GM21381 (cell line): ENCODE measurements at regions not wholly inside any gene's neighbourhood (a gene's known extent, or its start where the extent isn't known, plus 50 kb on each side); places are given as distances from the start of the nearest gene placed in this dataset.
"Not testable (repeated sequence)": the region's sequence is repeated elsewhere in the genome, so short reads cannot be mapped to it uniquely, and the experiment has no call there.

Experiments used
- ATAC-seq: cut with Tn5 transposase; IDR thresholded peaks from one replicate; pipeline ENCODE4 v1.9.1; 2021; ENCODE audit warnings: mild to moderate bottlenecking, moderate library complexity; ENCODE audit not compliant: unreplicated experiment

DNA sequence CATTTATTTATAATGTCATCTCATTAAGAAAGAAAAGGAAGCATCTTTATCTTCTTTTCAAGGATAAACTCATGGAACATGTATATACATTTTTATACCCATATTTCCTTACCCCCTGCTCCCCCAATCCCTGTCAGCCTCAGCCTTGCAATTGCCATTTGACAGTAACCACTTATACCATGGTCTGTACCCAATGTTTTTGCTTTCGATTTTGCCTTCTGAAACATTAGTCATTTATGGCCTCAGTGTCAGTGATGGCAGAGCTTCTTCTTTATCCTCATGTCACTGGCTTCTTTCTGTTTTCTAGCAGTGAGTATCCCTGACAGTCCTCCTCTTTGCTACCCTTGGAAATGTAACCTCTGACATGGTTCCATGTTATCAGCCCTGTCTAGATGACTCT is 228.4 kb downstream of the SPRY1 start:
- ATAC-seq, result no peak

DNA sequence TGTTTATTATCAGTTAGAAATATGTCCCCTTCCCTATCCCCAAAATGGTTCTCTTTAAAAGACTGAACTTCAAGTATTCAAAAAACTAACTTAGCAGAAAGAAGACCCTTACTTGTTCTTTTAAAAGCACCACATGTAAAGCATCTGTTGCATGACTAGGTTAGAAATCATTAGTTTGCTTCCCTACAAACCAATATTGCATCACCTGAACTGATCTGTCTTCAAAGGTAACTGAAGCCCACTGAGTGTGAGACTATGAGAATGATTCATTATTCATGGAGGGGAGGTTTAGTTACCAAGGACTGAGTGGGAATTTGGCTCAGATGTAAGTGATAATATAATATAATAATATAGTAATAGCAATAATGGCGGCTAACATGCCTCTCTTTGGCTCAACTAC is 231.7 kb downstream of the SPRY1 start:
- ATAC-seq, result no peak

DNA sequence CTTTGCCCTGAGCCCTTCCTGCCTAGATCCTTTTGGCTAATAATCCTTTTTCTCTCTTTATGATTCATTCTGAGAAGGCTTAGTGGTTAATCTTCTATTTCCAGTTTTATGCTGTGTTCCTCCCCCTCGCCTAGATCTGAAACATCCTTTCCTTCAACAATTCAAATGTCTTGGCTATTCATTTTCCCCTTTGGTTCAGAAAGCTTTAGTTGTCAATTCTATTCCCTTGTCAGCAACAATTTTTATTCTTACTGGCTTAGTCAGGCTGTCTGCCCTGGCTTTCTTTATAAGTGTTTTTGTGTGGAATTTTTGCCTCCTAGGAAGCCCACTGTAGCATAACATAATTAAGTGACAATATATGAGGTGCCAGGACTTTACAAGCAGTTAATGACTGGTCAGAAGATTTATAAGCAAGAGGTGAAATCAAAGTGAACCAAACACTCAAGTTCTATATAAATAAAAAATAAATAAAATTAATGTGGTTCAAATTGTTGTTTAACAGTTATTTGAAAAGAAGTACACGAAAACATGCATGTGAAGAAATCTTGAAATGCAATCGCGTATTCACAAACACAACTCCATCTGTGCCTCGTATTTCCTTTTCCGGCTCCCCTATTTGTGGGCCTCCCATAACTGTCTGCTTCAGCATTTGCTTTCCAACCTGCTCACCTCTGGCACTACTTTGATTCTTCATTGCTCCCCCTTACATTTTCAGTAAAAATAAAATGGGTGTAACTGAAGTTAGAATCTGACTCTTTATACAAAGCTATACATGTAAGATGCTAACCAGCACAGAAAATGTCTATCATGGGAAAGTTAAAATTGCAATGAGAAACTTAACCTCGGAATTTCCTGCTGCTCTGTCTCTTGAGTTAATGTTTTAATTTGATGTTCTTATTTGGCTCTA is 235.4 kb downstream of the SPRY1 start:
- ATAC-seq, result no peak

DNA sequence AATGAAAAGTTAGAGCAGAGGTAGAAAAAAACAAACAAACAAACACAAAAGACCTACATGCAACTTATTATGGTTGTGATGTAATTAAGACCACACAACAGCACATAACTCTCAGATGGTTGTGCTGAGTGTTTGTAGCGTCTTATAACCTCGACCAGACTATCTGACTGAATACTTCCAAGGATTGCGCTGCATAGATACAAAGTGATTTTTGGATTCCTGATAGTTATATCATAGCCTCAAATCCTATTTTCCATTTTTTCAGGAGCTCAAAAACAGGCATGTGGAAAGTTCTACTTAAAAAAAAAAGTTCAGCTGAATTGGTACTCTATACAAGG is 236.1 kb downstream of the SPRY1 start:
- no peak for ATAC-seq

DNA sequence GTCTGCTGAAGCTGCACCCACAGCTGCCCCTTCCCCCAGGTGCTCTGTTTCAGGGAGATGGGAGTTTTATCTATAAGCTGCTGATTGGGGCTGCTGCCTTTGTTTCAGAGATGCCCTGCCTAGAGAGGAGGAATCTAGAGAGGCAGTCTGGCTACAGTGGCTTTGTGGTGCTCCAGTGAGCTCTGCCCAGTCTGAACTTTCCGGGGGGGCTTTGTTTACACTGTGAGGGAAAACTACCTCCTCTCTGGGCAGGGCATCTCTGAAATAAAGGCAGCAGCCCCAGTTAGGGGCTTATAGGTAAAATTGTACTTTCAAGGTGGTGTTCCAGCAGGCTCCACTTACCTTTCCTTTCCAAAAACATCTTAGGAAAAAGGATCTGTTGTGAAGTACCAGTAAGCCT is 242.2 kb downstream of the SPRY1 start:
- no peak for ATAC-seq

DNA sequence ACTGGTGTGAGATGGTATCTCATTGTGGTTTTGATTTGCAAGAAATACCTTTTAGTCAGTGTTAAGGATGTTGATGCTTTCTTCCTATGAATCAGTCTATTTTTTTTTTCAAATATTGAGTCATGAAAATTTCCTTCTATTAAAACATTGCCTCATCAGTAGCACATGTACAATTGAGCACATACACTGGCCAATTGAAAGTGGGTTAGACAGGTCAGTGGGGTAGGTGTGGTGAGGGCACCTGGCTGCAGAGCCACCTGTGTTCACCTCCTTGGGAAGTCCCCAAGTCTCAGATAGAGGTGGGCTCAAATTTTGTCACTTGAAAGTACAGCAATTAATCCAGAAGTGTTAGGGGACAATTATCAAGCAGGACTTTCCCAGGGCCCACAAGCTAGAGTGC is 243.7 kb downstream of the SPRY1 start:
- ATAC-seq, result no peak

DNA sequence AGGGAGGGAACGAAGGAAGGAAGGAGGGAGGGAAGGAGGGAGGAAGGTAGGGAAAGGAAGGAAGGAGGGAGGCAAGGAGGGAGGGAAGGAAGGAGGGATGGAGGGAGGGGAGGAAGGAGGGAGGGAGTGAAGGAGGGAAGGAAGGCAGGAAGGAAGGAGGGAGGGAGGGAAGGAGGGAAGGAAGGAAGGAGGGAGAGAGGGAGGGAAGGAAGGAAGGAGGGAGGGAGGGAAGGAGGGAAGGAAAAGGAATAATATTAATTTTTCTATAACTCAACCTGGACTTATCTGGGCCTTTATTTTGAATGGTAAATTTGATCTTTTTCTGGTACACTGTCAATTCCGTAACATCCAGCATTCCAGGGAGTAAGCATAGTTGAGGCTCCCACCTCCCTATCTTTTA is 244.2 kb downstream of the SPRY1 start:
- ATAC-seq, result no peak

DNA sequence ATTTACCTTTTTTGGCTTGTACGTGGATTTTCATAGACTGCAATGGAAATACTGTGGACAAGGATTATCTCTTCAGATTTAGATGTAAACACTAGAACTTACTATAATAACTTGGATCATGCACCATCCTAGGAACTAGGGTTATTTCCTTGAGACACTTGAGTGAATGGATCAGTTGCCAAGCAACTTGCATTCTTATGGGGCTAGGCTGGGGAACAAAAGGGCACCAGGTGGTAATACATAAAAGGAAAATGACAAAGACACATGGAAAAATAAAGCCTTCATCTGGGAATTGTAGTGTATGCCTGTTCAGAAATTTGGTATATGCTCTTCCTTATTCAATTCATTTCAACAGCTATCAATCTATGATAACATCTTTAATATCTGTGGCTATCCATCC is 247.1 kb downstream of the SPRY1 start:
- no peak for ATAC-seq

DNA sequence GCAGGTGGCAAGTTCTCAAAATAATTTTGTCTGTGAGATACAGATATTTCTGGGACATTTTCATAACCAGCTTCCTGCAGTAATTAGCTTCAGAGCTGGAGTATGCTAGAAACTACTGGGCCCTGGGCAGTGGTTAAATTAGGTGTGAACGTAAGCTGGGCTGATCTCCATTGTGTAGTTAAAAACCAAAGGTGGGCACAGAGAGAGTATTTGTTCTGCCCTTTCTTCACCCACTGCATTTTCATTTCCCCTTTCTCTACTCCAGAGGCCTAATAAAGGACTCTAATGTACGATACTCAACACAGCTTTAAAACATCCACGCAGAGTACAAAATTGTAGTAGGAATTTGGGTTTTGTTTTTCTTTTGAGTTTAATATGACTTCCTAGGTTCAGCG is 252.7 kb downstream of the SPRY1 start:
- ATAC-seq, result peak; percentile 90

DNA sequence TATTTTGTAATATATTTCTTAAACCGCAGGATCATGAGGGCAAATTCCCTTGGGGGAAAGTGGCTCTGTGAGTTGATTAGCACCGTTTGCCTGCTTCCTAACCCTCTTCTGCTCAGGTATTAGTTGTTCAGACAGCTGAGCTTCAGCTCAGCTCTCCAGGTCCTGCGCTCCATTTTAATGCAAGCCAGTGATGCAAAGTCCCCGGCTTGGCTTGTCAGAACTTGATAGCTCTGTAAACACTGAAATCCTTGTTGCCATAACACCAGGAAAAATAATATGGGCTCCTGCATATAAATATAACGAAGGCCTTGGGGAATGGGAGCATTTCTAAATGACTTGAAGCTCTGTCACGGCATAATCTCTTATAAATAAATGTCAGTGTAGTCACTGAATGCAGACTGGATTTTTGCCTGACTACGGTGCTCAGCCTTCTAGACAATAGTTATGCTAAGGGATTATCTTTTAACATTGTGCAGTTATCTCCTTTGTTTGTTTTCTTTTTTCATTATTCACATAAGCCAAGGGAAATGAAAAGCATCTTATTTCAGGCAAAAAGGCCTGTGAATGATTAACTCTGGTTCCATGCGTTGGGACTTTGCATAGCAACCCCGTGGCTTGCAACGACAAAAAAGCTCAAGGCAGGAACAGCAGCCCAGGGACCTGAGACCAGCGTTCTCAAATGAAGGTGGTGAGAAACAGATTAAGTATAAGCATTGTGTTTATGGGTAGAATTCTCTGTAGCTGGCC is 253.2 kb downstream of the SPRY1 start:
- peak; percentile 43 for ATAC-seq

DNA sequence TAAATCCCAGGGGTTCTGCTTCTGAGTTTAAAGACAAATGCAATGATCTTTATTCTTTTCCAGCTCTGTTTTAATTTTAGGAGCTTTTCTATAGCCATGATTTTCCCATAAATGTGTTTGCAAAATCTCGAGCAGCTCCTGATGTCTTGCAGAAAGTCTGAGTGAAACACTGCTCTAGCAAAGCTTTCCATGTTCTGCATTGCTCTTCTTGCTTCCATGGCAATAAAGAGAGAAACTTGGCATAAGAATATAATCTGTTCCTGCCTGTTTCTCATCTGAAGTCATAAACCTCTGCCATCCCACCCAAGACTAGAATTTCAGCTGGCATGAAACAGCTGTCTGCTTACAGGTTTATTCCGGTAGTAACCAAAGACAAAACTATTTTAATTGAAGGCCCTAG is 254.5 kb downstream of the SPRY1 start:
- no peak for ATAC-seq

DNA sequence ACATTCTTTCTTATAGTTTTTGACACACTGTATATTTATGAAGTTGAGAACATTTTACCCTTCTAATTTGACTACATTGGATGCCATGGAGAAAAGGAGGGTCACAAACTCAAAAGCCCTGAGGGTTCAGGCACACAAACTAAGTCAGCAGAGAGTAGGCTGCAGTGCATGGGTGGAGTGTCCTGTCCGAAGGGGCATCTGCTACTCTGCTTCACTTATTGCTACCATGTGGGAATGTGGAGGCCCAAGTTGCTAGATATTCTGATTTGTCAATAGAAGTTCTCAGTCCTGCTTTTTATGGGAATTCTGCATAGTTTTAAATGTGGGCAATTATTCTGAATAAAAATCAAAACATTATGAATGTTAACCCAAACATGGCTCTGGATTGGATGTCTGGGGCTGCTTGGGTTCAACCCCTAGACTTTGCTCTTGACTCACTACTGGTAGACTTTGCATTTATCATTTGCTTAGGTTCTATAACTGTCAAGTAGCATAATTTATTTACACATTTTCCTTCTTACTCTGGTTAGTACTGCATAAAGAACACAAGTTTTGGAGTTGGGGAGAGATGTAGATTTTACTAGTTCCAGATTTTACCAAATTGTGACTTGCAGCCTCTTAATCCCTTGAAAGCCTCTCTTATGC is 255.1 kb downstream of the SPRY1 start:
- no peak for ATAC-seq

DNA sequence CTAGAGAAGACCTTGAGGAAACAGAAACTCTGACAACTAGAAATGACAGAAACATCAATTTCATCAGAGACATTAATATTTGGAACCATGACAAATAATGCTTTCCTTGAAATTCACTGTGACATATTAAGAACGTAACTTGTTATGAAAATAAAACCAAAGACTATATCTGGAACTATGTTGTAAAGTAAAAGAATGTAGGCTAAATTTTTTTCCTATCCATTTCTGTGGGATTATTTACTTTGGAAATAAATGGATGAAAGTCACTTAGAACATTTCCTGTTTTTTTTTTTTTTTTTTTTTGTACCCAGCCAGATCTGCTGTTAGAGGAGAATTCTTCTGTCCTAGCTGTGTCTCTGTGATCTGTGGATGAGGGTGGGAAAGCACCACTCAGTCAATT is 255.9 kb downstream of the SPRY1 start:
- no peak for ATAC-seq

DNA sequence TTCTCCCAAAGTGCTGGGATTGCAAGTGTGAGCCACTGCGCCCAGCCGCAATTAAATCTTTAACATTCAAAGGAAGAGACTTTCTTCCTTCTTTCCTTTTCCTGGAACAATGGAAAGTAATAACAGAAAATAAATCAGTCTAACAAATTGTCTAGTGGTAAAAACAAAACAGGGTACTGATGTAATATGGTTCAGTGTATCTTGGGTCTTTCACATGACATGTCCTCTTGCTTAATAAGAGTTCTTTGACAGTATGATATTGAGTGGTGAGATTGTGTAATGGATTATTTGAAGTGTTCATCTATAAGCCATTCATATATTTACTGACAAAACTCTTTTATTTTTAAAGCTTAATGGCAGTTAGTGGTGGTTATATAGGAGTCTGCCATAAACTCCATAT is 256.6 kb downstream of the SPRY1 start:
- ATAC-seq, result no peak

DNA sequence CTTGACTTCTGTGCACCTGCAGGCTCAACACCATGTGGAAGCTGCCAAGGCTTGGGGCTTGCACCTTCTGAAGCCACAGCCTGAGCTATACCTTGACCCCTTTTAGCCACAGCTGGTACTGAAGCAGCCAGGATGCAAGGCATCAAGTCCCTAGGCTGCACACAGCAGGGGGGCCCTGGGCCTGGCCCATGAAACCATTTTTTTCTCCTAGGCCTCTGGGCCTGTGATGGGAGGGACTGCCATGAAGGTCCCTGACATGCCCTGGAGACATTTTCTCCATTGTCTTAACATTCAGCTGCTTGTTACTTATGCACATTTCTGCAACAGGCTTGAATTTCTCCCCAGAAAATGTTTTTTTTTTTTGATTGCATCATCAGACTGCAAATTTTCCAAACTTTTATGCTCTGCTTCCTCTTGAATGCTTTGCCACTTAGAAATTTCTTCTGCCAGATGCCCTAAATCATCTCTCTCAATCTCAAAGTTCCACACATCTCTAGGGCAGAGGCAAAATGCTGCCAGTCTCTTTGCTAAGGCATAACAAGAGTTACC is 260.2 kb downstream of the SPRY1 start:
- not testable (repeated sequence) for ATAC-seq

DNA sequence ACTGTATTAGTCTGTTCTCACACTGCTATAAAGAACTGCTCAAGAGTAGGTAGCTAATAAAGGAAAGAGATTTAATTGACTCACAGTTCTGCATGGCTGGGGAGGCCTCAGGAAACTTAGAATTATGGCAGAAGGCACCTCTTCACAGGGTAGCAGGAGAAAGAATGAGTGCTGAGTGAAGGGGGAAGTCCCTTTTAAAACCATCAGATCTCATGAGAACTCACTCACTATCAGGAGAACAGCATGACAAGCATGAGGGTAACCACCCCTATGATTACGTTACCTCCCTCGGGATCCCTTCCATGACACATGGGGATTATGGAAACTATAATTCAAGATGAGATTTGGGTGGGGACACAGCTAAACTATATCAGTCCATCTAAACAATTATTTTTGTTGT is 261.0 kb downstream of the SPRY1 start:
- ATAC-seq, result not testable (repeated sequence)

DNA sequence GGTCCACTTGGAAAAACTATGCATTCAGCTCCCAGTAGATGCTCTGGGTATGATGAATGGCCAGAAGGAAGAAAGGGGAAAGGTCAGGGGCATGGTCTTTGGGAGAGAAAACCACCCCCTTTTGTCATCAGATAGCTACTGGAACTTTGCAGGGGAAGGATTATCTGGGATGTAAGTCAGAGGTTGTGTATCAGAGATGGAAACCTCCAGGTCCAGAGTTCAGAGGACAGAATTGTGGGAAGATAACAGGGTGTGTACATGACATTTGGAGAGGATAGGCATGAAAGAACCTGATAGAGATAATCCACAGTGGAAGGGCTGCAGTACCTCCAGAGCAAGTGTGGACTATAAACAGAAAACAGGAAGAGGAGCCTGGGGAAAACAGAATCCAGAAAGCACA is 262.7 kb downstream of the SPRY1 start:
- no peak for ATAC-seq

DNA sequence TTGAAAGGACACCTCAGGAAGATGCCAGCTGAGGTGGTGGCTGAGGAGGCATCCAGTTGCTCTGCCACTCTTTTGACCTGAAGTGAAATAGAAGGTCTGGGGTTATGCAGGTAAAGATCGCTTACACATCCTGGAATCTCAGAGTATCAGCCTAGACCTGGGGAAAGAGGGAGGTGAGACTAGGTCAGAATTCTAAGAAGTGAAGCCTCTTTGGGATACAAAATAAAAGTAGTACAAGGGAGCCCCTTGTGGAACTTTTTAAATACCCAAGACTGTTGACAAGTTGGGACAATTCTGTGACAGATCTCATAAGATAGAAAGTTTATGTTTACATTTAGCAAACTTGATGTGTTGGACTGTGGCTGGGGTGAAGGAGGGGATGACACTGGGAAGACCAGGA is 263.1 kb downstream of the SPRY1 start:
- no peak for ATAC-seq

DNA sequence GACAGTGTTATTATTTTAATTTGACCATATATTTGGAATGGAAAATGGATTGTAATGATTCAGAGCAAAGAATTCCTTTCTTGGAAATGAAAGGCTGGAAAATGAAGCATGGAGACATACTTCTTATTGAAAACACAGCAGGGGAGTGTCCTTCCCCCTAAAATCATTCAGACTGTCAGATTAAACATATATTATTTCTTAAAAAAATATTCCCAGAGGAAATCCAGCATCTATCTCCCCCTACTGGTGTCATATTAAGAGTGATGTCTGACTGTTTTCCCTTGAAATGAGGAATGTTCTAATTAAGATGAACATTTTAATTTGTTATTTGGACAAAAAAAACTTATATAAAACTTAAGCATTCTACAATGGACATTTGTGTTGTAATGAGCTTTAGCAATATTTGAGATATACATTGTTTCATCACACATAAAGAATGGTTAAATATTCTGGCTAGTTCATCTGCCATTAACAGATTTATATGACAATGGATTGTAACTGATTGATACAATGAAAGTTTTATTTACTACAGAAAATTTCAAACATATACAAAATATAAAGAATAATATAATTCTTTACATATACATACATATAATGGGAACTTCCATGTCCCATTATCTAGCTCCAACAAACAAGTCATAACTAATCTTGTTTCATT is 264.6 kb downstream of the SPRY1 start:
- ATAC-seq, result no peak

DNA sequence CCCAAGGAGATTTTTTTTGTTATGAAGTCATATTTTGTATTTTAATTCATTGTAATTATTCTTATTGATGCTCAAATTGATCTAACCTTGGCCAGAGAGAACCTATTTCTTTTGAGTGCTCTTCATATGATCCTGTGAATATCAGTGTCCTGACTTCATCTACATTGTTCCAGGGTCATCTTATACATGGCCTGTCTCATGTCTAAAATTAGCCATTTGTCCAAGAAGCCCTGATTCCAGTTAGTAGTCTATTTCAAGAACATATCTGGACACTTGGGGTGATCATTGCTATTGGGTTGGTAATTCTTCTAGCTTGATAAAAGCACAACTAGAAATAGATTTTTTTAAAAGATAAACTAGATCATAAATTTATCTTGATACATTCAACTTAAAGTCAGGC is 266.2 kb downstream of the SPRY1 start:
- no peak for ATAC-seq

DNA sequence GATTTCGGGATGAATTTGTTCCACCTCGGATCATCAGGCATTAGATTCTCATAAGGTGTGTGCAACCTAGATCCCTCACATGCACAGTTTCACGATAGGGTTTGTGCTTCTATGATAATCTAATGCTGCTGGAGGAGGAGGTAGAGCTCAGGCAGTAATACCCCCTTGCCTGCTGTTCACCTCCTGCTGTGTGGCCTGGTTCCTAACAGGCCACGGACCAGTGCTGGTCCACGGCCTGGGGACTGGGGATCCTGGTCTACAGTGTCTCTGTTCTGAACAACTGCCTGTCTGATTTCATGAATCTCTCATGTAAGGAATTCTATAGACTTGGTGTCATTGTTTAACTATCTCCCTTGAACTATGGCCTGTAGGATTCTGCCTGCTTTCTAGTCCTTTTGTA is 269.9 kb downstream of the SPRY1 start:
- no peak for ATAC-seq
